Duodenal mucosa (tissue), 2 donors: ENCODE measurements at regions not wholly inside any gene's neighbourhood (a gene's known extent, or its start where the extent isn't known, plus 50 kb on each side); places are given as distances from the start of the nearest gene placed in this dataset.

ENCODE experiments used
- H3K27ac ChIP-seq: one replicate; pipeline ENCODE4 v1.7.0; 2013; ENCODE audit warnings: low read depth, low read length
- H3K27me3 ChIP-seq, 2 donors: one replicate each; pipeline ENCODE4 v1.7.0; 2013; ENCODE audit warnings: low read length in 2 of 2, control low read depth in 1 of 2; ENCODE audit not compliant: insufficient read depth in 2 of 2, control insufficient read depth in 1 of 2
- H3K36me3 ChIP-seq, 2 donors: one replicate each; pipeline ENCODE4 v1.7.0; 2013; ENCODE audit warnings: low read length in 2 of 2, control low read depth in 1 of 2; ENCODE audit not compliant: insufficient read depth in 2 of 2, control insufficient read depth in 1 of 2
- H3K4me1 ChIP-seq, 2 donors: one replicate each; pipeline ENCODE4 v1.7.0; 2013; ENCODE audit warnings: low read length in 2 of 2, control low read depth in 1 of 2; ENCODE audit not compliant: insufficient read depth in 2 of 2, control insufficient read depth in 1 of 2
- H3K4me3 ChIP-seq, 2 donors: one replicate each; pipeline ENCODE4 v1.7.0; 2013; ENCODE audit warnings: low read length in 2 of 2, low read depth in 1 of 2
- H3K9ac ChIP-seq, 2 donors: one replicate each; pipeline ENCODE4 v1.7.0; 2013; ENCODE audit warnings: low read length in 2 of 2, low read depth in 1 of 2
- H3K9me3 ChIP-seq, 2 donors: one replicate each; pipeline ENCODE4 v1.7.0; 2013; ENCODE audit warnings: low read length in 2 of 2, control low read depth in 1 of 2; ENCODE audit not compliant: control insufficient read depth in 1 of 2

GRCh38 chr4:8710946-8711345 is 118.4 kb downstream of the CPZ start:
- Histone ChIP-seq H3K9ac (no peak overlapping the region), H3K4me1 (no peaks in the 10 kb centered on the region), H3K27ac (no peak overlapping the region), H3K9me3 (peaks cover 7 to 14% of the 10 kb centered on the region in 2 donors), H3K27me3 (peaks cover 0 to under 1% of the 10 kb centered on the region in 2 donors), H3K36me3 (no peaks in the 10 kb centered on the region), H3K4me3 (no peak overlapping the region)

- H3K9me3 ChIP-seq: peaks cover 7 to 14% of the 10 kb centered on the region in 2 donors
Measured at GRCh38 chr4:8710416-8710815, 117.9 kb downstream of the CPZ start.

GRCh38 chr4:8709729-8710360 is 117.3 kb downstream of the CPZ start:
- peaks cover 0 to 3% of the 10 kb centered on the region in 2 donors for H3K27me3 ChIP-seq
- no peaks in the 10 kb centered on the region for H3K4me1 ChIP-seq
- H3K9me3 ChIP-seq: peaks cover 7 to 14% of the 10 kb centered on the region in 2 donors
- no peak overlapping the region for H3K9ac ChIP-seq
- H3K4me3 ChIP-seq: no peak overlapping the region
- no peak overlapping the region for H3K27ac ChIP-seq
- no peaks in the 10 kb centered on the region for H3K36me3 ChIP-seq

More at GRCh38 chr4:8710416-8710815, 117.9 kb downstream of the CPZ start:
- Histone ChIP-seq H3K27me3 (peaks cover 0 to 3% of the 10 kb centered on the region in 2 donors), H3K4me3 (no peak overlapping the region), H3K9ac (no peak overlapping the region), H3K4me1 (no peaks in the 10 kb centered on the region), H3K27ac (no peak overlapping the region), H3K36me3 (no peaks in the 10 kb centered on the region)

GRCh38 chr4:8709050-8709728 is 116.6 kb downstream of the CPZ start:
- H3K27me3 ChIP-seq: peaks cover 0 to 3% of the 10 kb centered on the region in 2 donors
- no peaks in the 10 kb centered on the region for H3K4me1 ChIP-seq
- no peak overlapping the region for H3K27ac ChIP-seq
- no peaks in the 10 kb centered on the region for H3K36me3 ChIP-seq
- H3K9ac ChIP-seq: no peak overlapping the region
- H3K4me3 ChIP-seq: no peak overlapping the region
- H3K9me3 ChIP-seq: peaks cover 7 to 10% of the 10 kb centered on the region in 2 donors

- Histone ChIP-seq H3K36me3 (no peaks in the 10 kb centered on the region), H3K27me3 (peaks cover 0 to 3% of the 10 kb centered on the region in 2 donors), H3K4me3 (no peak overlapping the region), H3K9me3 (peaks cover 7 to 10% of the 10 kb centered on the region in 2 donors), H3K27ac (no peak overlapping the region), H3K9ac (no peak overlapping the region), H3K4me1 (no peaks in the 10 kb centered on the region)
Measured at GRCh38 chr4:8708401-8709021, 115.9 kb downstream of the CPZ start.

- Histone ChIP-seq H3K4me3 (no peak overlapping the region), H3K9me3 (no peaks in the 10 kb centered on the region), H3K27ac (no peak overlapping the region), H3K27me3 (peaks cover 0 to 3% of the 10 kb centered on the region in 2 donors), H3K9ac (no peak overlapping the region), H3K36me3 (no peaks in the 10 kb centered on the region), H3K4me1 (no peaks in the 10 kb centered on the region)
Measured at GRCh38 chr4:8707045-8707781, 114.6 kb downstream of the CPZ start.

DNA sequence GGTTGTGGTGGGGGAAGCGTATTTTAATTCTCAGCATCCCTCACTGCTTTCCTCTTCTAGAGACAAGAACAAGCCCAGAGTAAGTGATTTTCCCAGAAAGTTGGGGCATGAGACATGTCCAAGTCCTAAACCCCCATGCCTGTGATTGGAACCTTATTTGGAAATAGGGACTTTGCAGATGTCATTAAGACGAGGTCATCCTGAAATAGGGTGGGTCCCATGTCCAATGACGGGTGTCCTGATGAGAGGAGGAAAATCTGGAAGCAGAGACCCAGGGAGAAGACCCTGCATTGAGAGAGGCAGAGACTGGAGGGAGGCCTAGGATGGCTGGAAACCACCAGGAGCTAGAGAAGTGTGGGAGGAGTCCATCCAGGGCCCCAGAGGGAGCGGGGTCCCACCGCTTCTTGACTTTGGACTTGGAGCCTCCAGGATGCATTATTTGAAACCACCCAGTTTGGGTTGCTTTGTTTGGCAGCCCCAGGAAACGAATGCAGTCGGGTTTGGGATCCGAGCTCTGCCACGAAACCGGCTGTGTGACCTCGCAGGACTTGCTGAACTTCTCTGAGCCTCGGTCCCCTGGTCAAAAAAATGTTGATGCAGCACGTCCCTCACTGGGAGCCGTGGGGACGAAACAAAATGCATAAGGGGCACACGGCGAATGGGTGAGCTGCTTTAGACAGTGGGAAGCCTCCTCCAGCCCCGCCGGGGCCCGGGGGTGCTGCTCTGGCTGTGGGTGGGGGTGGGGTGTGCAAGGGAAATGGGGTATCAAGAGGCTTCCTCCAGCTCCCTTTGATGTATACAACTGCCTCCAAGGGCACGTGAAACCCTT is 113.9 kb downstream of the CPZ start:
- Histone ChIP-seq H3K9ac (no peak overlapping the region), H3K27ac (no peak overlapping the region), H3K27me3 (peaks cover 0 to 3% of the 10 kb centered on the region in 2 donors), H3K9me3 (no peaks in the 10 kb centered on the region), H3K4me1 (no peaks in the 10 kb centered on the region), H3K36me3 (no peaks in the 10 kb centered on the region), H3K4me3 (no peak overlapping the region)

DNA sequence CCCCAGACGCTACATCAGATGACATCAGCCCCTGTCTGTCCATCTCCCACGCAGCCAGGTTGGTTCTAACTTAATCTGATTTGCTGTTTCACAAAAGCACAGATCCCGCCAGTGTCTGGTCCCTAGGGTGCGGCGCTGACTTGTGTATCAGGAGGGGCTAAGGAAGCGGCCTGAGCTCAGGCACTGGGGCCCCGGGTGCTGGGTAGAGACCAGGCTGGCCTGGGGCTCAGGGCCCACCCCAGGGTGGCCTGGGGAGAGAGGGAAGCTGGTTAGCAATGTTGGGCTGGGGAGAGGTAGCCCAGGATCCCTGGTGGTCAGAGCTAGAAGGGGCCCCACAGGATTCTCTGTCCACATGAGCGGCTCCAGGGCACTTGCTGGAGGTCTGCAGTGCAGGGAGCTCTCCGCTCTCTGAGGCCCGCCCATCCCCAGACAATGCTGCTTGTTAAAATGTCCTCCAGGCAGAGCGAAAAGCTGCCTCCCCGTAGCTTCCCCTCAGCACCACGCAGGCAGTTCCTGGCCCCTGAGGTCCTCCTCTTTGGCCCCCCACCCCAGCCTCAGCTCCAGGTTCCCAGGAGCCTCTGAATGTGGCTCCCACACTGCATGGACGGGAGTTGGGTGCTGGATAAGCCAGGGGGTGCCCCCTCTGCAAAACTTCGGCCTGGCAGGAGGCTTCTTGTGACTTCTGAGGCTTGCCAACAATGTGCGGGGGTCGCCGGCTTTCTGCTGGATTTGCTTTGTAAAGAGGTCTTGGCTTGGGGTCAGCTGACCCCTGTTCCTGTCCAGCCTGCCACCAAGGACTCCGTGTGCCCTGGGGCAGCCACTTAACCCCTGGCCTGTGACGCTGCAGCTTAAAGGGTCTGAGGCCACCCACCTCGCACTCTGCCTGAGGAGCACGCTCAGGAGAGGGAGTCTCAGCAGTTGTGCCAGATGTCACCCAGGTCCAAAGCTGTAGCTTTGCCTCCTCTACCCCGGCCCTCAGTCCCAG is 112.9 kb downstream of the CPZ start:
- Histone ChIP-seq H3K4me3 (no peak overlapping the region), H3K9ac (no peak overlapping the region), H3K27me3 (peaks cover 0 to 11% of the 10 kb centered on the region in 2 donors), H3K4me1 (no peaks in the 10 kb centered on the region), H3K36me3 (no peaks in the 10 kb centered on the region), H3K9me3 (no peaks in the 10 kb centered on the region), H3K27ac (no peak overlapping the region)

- Histone ChIP-seq H3K27me3 (peaks cover 0 to 11% of the 10 kb centered on the region in 2 donors), H3K4me3 (no peak overlapping the region), H3K9ac (no peak overlapping the region), H3K27ac (no peak overlapping the region), H3K9me3 (no peaks in the 10 kb centered on the region), H3K4me1 (no peaks in the 10 kb centered on the region), H3K36me3 (no peaks in the 10 kb centered on the region)
Measured at GRCh38 chr4:8704632-8705031, 112.1 kb downstream of the CPZ start.
